HCT116 (cell line): ENCODE measurements at regions not wholly inside any gene's neighbourhood (a gene's known extent, or its start where the extent isn't known, plus 50 kb on each side); places are given as distances from the start of the nearest gene placed in this dataset.

Experiments
- ATAC-seq: fragments of 200-7000 bp; cut with Tn5 transposase; 2 replicates; pipeline ENCODE4 v1.9.1; 2020; ENCODE audit warnings: mild to moderate bottlenecking, moderate library complexity
- BruUV-seq: library from RNA; stranded (reverse); fragments of 400-500 nt; replicated peaks from 2 replicates; lab custom pipeline; 2021; lab: Mats Ljungman, UMichigan
- CTCF ChIA-PET: fragments of 300-600 bp; sonication (Branson Sonifier 250); formaldehyde crosslinking; loops from one replicate; lab custom pipeline; 2021; ENCODE audit warnings: antibody characterized with exemption; lab: Charles Lee
- POLR2A ChIA-PET: fragments of 300-600, 350-600 bp; sonication (Branson Sonifier 250); formaldehyde crosslinking; loops from one replicate; lab custom pipeline; 2021; ENCODE audit warnings: antibody characterized with exemption; lab: Charles Lee
- RAD21 ChIA-PET, 2 experiments: fragments of 300-600 bp; sonication (Branson Sonifier 250); formaldehyde crosslinking; loops; one replicate each; lab custom pipeline; 2023; ENCODE audit warnings: low total read pairs in 2 of 2; ENCODE audit not compliant: uncharacterized antibody in 2 of 2, unreplicated experiment in 2 of 2, low non-redundant PET in 1 of 2; lab: Charles Lee
- DNase-seq: peaks from one replicate; pipeline ENCODE4 v3.0.0-alpha.2; 2010; ENCODE audit warnings: low read depth, low spot score
- H2AFZ ChIP-seq: fragments of 200-600 bp; shearing (Covaris generic), sonication (generic); 2 replicates; pipeline ENCODE4 v1.6.1; 2017; ENCODE audit warnings: low read depth, mixed run types, mixed read lengths, antibody characterized with exemption, low read length; ENCODE audit not compliant: poor library complexity, severe bottlenecking
- H3K27ac ChIP-seq: 2 replicates; pipeline ENCODE4 v1.5.1; 2012; ENCODE audit warnings: low read depth, low read length
- H3K27me3 ChIP-seq: fragments of 200-600 bp; sonication (generic); 2 replicates; pipeline ENCODE4 v1.6.1; 2016; ENCODE audit warnings: mixed run types, low read length, mixed read lengths; ENCODE audit not compliant: insufficient read depth
- H3K36me3 ChIP-seq, 2 experiments: fragments of 200-500 bp in 1 of 2; fragments of 200-600 bp in 1 of 2; sonication (Bioruptor generic) in 1 of 2; sonication (generic) in 1 of 2; 2 replicates each; pipeline versions ENCODE4 v1.5.1 to v1.6.1; 2014 to 2016; ENCODE audit warnings: low read length in 2 of 2, inconsistent platforms in 1 of 2, mixed read lengths in 1 of 2, mixed run types in 1 of 2; ENCODE audit not compliant: insufficient read depth in 2 of 2, control insufficient read depth in 1 of 2
- H3K4me1 ChIP-seq, 2 experiments: fragments of 200-600 bp in 1 of 2; sonication (generic) in 1 of 2; 2 replicates each; pipeline versions ENCODE4 v1.5.1 to v1.6.1; 2012 to 2017; ENCODE audit warnings: low read length in 2 of 2, inconsistent platforms in 1 of 2, mild to moderate bottlenecking in 1 of 2, mixed read lengths in 1 of 2, mixed run types in 1 of 2, moderate library complexity in 1 of 2; ENCODE audit not compliant: insufficient read depth in 2 of 2, control insufficient read depth in 1 of 2
- H3K4me2 ChIP-seq: fragments of 200-600 bp; sonication (generic); 2 replicates; pipeline ENCODE4 v1.6.1; 2017; ENCODE audit warnings: mixed run types, low read length, mixed read lengths
- H3K4me3 ChIP-seq, 2 experiments: fragments of 200-600 bp in 1 of 2; sonication (generic) in 1 of 2; replicated peaks in 1 of 2; 2 replicates each; pipeline ENCODE4 v1.5.1; 2011 to 2016; ENCODE audit warnings: low read length in 2 of 2, control low read depth in 1 of 2, low read depth in 1 of 2, mild to moderate bottlenecking in 1 of 2, mixed read lengths in 1 of 2, mixed run types in 1 of 2
- H3K79me2 ChIP-seq: fragments of 200-600 bp; sonication (generic); 2 replicates; pipeline ENCODE4 v1.6.1; 2017; ENCODE audit warnings: mild to moderate bottlenecking, mixed run types, low read length, moderate library complexity, mixed read lengths; ENCODE audit not compliant: insufficient read depth
- H3K9ac ChIP-seq: fragments of 200-600 bp; sonication (generic); 2 replicates; pipeline ENCODE4 v1.6.1; 2016; ENCODE audit warnings: low read length, mixed read lengths
- H3K9me2 ChIP-seq: fragments of 200-600 bp; sonication (generic), shearing (Covaris generic); 2 replicates; pipeline ENCODE4 v1.6.1; 2017; ENCODE audit warnings: mixed run types, mild to moderate bottlenecking, moderate library complexity; ENCODE audit not compliant: insufficient read depth
- H3K9me3 ChIP-seq, 2 experiments: fragments of 200-500 bp in 1 of 2; fragments of 200-600 bp in 1 of 2; sonication (Bioruptor generic) in 1 of 2; sonication (generic) in 1 of 2; 2 replicates each; pipeline ENCODE4 v1.6.1; 2014 to 2017; ENCODE audit warnings: low read length in 2 of 2, mixed read lengths in 2 of 2, inconsistent platforms in 1 of 2, low read depth in 1 of 2, mild to moderate bottlenecking in 1 of 2, mixed run types in 1 of 2, moderate library complexity in 1 of 2; ENCODE audit not compliant: control insufficient read depth in 1 of 2, insufficient read depth in 1 of 2
- H4K20me1 ChIP-seq: fragments of 200-600 bp; sonication (generic), shearing (Covaris generic); 2 replicates; pipeline ENCODE4 v1.6.1; 2017; ENCODE audit warnings: mixed run types, mild to moderate bottlenecking, moderate library complexity; ENCODE audit not compliant: insufficient read depth
- ATF3 ChIP-seq: IDR thresholded peaks from 2 replicates; pipeline ENCODE4 v1.6.1; 2012
- CBX3 ChIP-seq: IDR thresholded peaks from 2 replicates; pipeline ENCODE4 v1.6.1; 2012; ENCODE audit warnings: low read depth
- ELF1 ChIP-seq: IDR thresholded peaks from 2 replicates; pipeline ENCODE4 v1.6.1; 2012; ENCODE audit warnings: low read depth, borderline replicate concordance
- EZH2 ChIP-seq: fragments of 200-600 bp; sonication (generic); IDR thresholded peaks from 2 replicates; pipeline ENCODE4 v1.6.1; 2017; ENCODE audit warnings: antibody characterized with exemption, mixed run types
- POLR2AphosphoS5 ChIP-seq: IDR thresholded peaks from 2 replicates; pipeline ENCODE4 v1.6.1; 2011; ENCODE audit warnings: mild to moderate bottlenecking, low read depth, low read length, moderate library complexity
- RAD21 ChIP-seq: IDR thresholded peaks from 2 replicates; pipeline ENCODE4 v1.6.1; 2012; ENCODE audit warnings: low read depth, mild to moderate bottlenecking
- REST ChIP-seq: IDR thresholded peaks from 2 replicates; pipeline ENCODE4 v1.6.1; 2012; ENCODE audit warnings: low read depth
- SIN3A ChIP-seq: IDR thresholded peaks from 2 replicates; pipeline ENCODE4 v1.6.1; 2012; ENCODE audit warnings: low read depth
- SP1 ChIP-seq: IDR thresholded peaks from 2 replicates; pipeline ENCODE4 v1.6.1; 2012; ENCODE audit warnings: low read depth
- SRF ChIP-seq: IDR thresholded peaks from 2 replicates; pipeline ENCODE4 v1.6.1; 2012; ENCODE audit warnings: low read depth
- TCF7L2 ChIP-seq: IDR thresholded peaks from 2 replicates; pipeline ENCODE4 v1.7.0; 2011; ENCODE audit warnings: borderline replicate concordance, inconsistent platforms; ENCODE audit not compliant: insufficient read depth, insufficient read length; ENCODE audit errors: extremely low read depth
- YY1 ChIP-seq: IDR thresholded peaks from 2 replicates; pipeline ENCODE4 v1.6.1; 2011; ENCODE audit warnings: low read length, low read depth, moderate library complexity, mild to moderate bottlenecking; ENCODE audit not compliant: insufficient replicate concordance; ENCODE audit errors: extremely low read depth
- ZBTB33 ChIP-seq: IDR thresholded peaks from 2 replicates; pipeline ENCODE4 v1.6.1; 2011; ENCODE audit warnings: mild to moderate bottlenecking, low read length, moderate library complexity; ENCODE audit not compliant: insufficient replicate concordance; ENCODE audit errors: extremely low read depth
- intact Hi-C: fragments of 100-400 bp; cut with micrococcal nuclease; formaldehyde crosslinking; loops from 2 replicates; pipeline ENCODE4 v1.10.0; 2022

GRCh38 chr2:100207411-100207885, 65.1 kb upstream of the AFF3 start:
- H3K27me3 ChIP-seq = peaks cover 8% of the 10 kb centered on the region; the same call in 1 of the 2 replicates
- H3K4me2 ChIP-seq = no peak overlapping the region
- DNase-seq (no peak), ATAC-seq (no peak)
- RAD21 ChIA-PET = no interaction called here
- TF ChIP-seq ZBTB33 (no peak), SRF (no peak), ELF1 (no peak), TCF7L2 (no peak), EZH2 (no peak), REST (no peak), YY1 (no peak), SIN3A (no peak), POLR2AphosphoS5 (no peak), ATF3 (no peak), RAD21 (no peak), SP1 (no peak), CBX3 (no peak)
- H3K9ac ChIP-seq = no peak overlapping the region
- H3K27ac ChIP-seq = no peak overlapping the region
- CTCF ChIA-PET = no interaction called here
- no peaks in the 10 kb centered on the region for H4K20me1 ChIP-seq
- no peaks in the 10 kb centered on the region for H3K9me3 ChIP-seq
- no peak overlapping the region for H2AFZ ChIP-seq
- POLR2A ChIA-PET = no interaction called here
- intact Hi-C loops = no loop called here
- H3K36me3 ChIP-seq = no peaks in the 10 kb centered on the region
- no peak overlapping the region for H3K4me3 ChIP-seq
- no peaks in the 10 kb centered on the region for H3K79me2 ChIP-seq
- no TSS peak for BruUV-seq
- no peaks in the 10 kb centered on the region for H3K9me2 ChIP-seq
- H3K4me1 ChIP-seq = no peaks in the 10 kb centered on the region
